ENCODE measurements at regions not wholly inside any gene's neighbourhood (a gene's known extent, or its start where the extent isn't known, plus 50 kb on each side); places are given as distances from the start of the nearest gene placed in this dataset.

DNA sequence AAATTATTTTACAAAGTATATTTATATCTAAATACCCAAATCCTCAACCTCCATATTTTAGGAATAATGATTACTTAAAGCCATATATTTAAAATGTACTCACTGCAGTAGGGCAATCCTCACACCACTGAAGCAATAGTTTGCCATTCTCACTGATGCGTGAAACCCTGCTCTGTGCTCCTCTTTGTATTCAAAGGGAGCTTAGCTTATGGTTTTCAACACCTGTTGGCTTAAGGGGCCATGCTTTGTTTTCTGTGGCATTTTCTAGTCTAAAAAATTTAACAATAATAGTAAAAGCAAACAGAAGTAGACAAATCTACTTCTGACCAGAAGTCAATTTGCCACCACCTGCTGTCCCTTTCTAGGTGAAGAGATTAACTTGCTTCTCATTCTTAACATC is 294.6 kb downstream of the FLRT2 start:
- CTCF ChIA-PET, result no interaction called here
- intact Hi-C loops (cut with micrococcal nuclease; ENCODE audit: unreplicated experiment) (no loop called here), in situ Hi-C loops (cut with HindIII; ENCODE audit: low pct_unique_long_range_greater_than_20kb, low sequenced_read_pairs) (no loop called here)
- Histone ChIP-seq H3K27ac (ENCODE audit: low read length) (no peak overlapping the region), H3K27me3 (ENCODE audit: control insufficient read depth, insufficient read depth, low read length) (no peaks in the 10 kb centered on the region; the same call in 1 of the 2 replicates), H3K9me3 (ENCODE audit: control insufficient read depth, insufficient read depth, low read depth, low read length) (no peaks in the 10 kb centered on the region), H3K36me3 (ENCODE audit: control insufficient read depth, insufficient read depth, low read length) (no peaks in the 10 kb centered on the region), H3K4me3 (ENCODE audit: low read depth in 2 of 2, low read length in 2 of 2) (no peak overlapping the region), H3K4me1 (ENCODE audit: control insufficient read depth, insufficient read depth, low read length) (no peaks in the 10 kb centered on the region)
- BruUV-seq (replicated peaks), result no TSS peak
- no peak for DNase-seq (ENCODE audit: low read depth, low spot score)
- no peak for ATAC-seq
- no peak for TF ChIP-seq TCF7L2 (IDR thresholded peaks at IDR 0.05; ENCODE audit: low read depth, low read length)
- TF ChIP-seq, protein P1, sequence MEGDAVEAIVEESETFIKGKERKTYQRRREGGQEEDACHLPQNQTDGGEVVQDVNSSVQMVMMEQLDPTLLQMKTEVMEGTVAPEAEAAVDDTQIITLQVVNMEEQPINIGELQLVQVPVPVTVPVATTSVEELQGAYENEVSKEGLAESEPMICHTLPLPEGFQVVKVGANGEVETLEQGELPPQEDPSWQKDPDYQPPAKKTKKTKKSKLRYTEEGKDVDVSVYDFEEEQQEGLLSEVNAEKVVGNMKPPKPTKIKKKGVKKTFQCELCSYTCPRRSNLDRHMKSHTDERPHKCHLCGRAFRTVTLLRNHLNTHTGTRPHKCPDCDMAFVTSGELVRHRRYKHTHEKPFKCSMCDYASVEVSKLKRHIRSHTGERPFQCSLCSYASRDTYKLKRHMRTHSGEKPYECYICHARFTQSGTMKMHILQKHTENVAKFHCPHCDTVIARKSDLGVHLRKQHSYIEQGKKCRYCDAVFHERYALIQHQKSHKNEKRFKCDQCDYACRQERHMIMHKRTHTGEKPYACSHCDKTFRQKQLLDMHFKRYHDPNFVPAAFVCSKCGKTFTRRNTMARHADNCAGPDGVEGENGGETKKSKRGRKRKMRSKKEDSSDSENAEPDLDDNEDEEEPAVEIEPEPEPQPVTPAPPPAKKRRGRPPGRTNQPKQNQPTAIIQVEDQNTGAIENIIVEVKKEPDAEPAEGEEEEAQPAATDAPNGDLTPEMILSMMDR (IDR thresholded peaks at IDR 0.05), result no peak
- no peak for TF ChIP-seq POLR2AphosphoS5 (IDR thresholded peaks at IDR 0.05; ENCODE audit: low read depth, low read length)
- POLR2A ChIA-PET, result no interaction called here

DNA sequence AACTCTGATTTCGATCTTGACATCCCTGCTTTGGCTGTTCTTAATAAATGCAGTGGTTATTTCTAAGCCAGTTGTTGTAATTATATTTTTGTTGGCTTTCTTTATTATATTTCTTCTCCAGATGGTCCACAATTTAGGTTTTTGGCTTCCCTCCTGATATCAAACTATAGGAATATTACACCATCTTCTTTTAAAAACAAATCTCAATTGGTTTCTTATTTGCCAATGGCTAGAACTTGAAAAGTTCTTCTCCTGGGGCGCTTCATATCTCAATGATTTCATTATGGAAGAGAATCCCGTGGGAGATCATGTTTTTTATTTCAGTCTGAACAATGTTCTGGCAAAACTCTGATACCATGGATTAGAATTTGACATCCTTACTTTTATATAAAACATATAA is 292.3 kb downstream of the FLRT2 start:
- ATAC-seq, result no peak
- CTCF ChIA-PET, result no interaction called here
- Histone ChIP-seq H3K27me3 (ENCODE audit: control insufficient read depth, insufficient read depth, low read length) (no peaks in the 10 kb centered on the region; the same call in 1 of the 2 replicates), H3K4me1 (ENCODE audit: control insufficient read depth, insufficient read depth, low read length) (no peaks in the 10 kb centered on the region), H3K9me3 (ENCODE audit: control insufficient read depth, insufficient read depth, low read depth, low read length) (no peaks in the 10 kb centered on the region), H3K36me3 (ENCODE audit: control insufficient read depth, insufficient read depth, low read length) (no peaks in the 10 kb centered on the region), H3K4me3 (ENCODE audit: low read depth in 2 of 2, low read length in 2 of 2) (no peak overlapping the region), H3K27ac (ENCODE audit: low read length) (no peak overlapping the region)
- no TSS peak for BruUV-seq (replicated peaks)
- TF ChIP-seq POLR2AphosphoS5 (IDR thresholded peaks at IDR 0.05; ENCODE audit: low read depth, low read length), result no peak
- no peak for TF ChIP-seq TCF7L2 (IDR thresholded peaks at IDR 0.05; ENCODE audit: low read depth, low read length)
- TF ChIP-seq, protein P1 (IDR thresholded peaks at IDR 0.05), result no peak
- TF ChIP-seq, protein P2, sequence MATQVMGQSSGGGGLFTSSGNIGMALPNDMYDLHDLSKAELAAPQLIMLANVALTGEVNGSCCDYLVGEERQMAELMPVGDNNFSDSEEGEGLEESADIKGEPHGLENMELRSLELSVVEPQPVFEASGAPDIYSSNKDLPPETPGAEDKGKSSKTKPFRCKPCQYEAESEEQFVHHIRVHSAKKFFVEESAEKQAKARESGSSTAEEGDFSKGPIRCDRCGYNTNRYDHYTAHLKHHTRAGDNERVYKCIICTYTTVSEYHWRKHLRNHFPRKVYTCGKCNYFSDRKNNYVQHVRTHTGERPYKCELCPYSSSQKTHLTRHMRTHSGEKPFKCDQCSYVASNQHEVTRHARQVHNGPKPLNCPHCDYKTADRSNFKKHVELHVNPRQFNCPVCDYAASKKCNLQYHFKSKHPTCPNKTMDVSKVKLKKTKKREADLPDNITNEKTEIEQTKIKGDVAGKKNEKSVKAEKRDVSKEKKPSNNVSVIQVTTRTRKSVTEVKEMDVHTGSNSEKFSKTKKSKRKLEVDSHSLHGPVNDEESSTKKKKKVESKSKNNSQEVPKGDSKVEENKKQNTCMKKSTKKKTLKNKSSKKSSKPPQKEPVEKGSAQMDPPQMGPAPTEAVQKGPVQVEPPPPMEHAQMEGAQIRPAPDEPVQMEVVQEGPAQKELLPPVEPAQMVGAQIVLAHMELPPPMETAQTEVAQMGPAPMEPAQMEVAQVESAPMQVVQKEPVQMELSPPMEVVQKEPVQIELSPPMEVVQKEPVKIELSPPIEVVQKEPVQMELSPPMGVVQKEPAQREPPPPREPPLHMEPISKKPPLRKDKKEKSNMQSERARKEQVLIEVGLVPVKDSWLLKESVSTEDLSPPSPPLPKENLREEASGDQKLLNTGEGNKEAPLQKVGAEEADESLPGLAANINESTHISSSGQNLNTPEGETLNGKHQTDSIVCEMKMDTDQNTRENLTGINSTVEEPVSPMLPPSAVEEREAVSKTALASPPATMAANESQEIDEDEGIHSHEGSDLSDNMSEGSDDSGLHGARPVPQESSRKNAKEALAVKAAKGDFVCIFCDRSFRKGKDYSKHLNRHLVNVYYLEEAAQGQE (IDR thresholded peaks at IDR 0.05; ENCODE audit: insufficient read depth in 1 of 2, low read depth in 2 of 2, low read length in 1 of 2), result no peak
- TF ChIP-seq SIN3A (IDR thresholded peaks at IDR 0.05; ENCODE audit: borderline replicate concordance, insufficient read depth, low read depth, low read length), result no peak
- POLR2A ChIA-PET, result no interaction called here
- DNase-seq (ENCODE audit: low read depth, low spot score), result no peak
- intact Hi-C loops (cut with micrococcal nuclease; ENCODE audit: unreplicated experiment), result no loop called here
- in situ Hi-C loops (cut with HindIII; ENCODE audit: low pct_unique_long_range_greater_than_20kb, low sequenced_read_pairs), result no loop called here

DNA sequence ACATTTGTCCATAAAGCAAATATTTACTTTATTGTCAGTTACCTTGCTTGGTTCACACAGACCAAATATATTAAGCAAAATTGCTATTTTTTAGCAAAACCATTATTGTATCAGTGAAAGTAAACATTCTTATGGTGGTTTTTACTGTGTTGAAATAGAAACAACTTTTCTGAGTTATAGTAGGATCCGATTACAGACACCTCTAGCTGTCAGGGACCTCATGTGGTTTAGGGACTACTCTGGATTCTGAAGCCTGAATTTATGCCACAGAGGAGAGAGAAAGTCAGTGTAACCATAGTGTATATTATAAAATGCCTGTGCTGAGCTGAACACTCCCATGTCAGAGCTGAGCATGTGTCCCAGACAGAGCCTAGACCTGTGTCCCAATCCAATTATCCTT is 287.5 kb downstream of the FLRT2 start:
- Histone ChIP-seq H3K9me3 (ENCODE audit: control insufficient read depth, insufficient read depth, low read depth, low read length) (no peaks in the 10 kb centered on the region), H3K4me3 (ENCODE audit: low read depth in 2 of 2, low read length in 2 of 2) (no peak overlapping the region), H3K36me3 (ENCODE audit: control insufficient read depth, insufficient read depth, low read length) (no peaks in the 10 kb centered on the region), H3K27me3 (ENCODE audit: control insufficient read depth, insufficient read depth, low read length) (no peaks in the 10 kb centered on the region), H3K27ac (ENCODE audit: low read length) (no peak overlapping the region), H3K4me1 (ENCODE audit: control insufficient read depth, insufficient read depth, low read length) (no peaks in the 10 kb centered on the region)
- intact Hi-C loops (cut with micrococcal nuclease; ENCODE audit: unreplicated experiment), result no loop called here
- TF ChIP-seq POLR2AphosphoS5 (IDR thresholded peaks at IDR 0.05; ENCODE audit: low read depth, low read length), result no peak
- TF ChIP-seq, protein P1 (IDR thresholded peaks at IDR 0.05), result no peak
- TF ChIP-seq, protein P2 (IDR thresholded peaks at IDR 0.05; ENCODE audit: insufficient read depth in 1 of 2, low read depth in 2 of 2, low read length in 1 of 2), result no peak
- no peak for TF ChIP-seq TCF7L2 (IDR thresholded peaks at IDR 0.05; ENCODE audit: low read depth, low read length)
- TF ChIP-seq SIN3A (IDR thresholded peaks at IDR 0.05; ENCODE audit: borderline replicate concordance, insufficient read depth, low read depth, low read length), result no peak
- in situ Hi-C loops (cut with HindIII; ENCODE audit: low pct_unique_long_range_greater_than_20kb, low sequenced_read_pairs), result no loop called here
- BruUV-seq (replicated peaks), result no TSS peak
- ChIA-PET POLR2A (no interaction called here), CTCF (no interaction called here)
- DNase-seq (ENCODE audit: low read depth, low spot score), result no peak
- no peak for ATAC-seq

Data from Panc1 (cell line).